Breast epithelium (tissue), 4 donors: ENCODE measurements at regions not wholly inside any gene's neighbourhood (a gene's known extent, or its start where the extent isn't known, plus 50 kb on each side); places are given as distances from the start of the nearest gene placed in this dataset.
A peak's percentile ranks its signal among the peaks of the same experiment; 100 is the strongest.
"Not testable (repeated sequence)": the region's sequence is repeated elsewhere in the genome, so short reads cannot be mapped to it uniquely, and the experiment has no call there.

ENCODE experiments used
- DNase-seq, 2 donors: peaks; one replicate each; pipeline ENCODE4 v3.0.0-alpha.2; 2019; ENCODE audit warnings: low spot score in 2 of 2
- H3K27ac ChIP-seq, 2 donors: fragments of 200-600 bp; sonication (generic) in 1 of 2; one replicate each; pipeline ENCODE4 v1.5.1; 2016 to 2019; ENCODE audit warnings: mild to moderate bottlenecking in 1 of 2
- H3K27me3 ChIP-seq, 2 donors: fragments of 200-600 bp; sonication (generic) in 1 of 2; one replicate each; pipeline versions ENCODE4 v1.5.1 to v1.6.0; 2017 to 2019; ENCODE audit warnings: control low read depth in 1 of 2, mild to moderate bottlenecking in 1 of 2
- H3K36me3 ChIP-seq: fragments of 200-600 bp; one replicate; pipeline ENCODE4 v1.5.1; 2019
- H3K4me1 ChIP-seq, 2 donors: fragments of 200-600 bp; sonication (generic); one replicate each; pipeline ENCODE4 v1.5.1; 2016 to 2019; ENCODE audit warnings: control low read depth in 1 of 2
- H3K4me3 ChIP-seq, 3 donors: fragments of 200-600 bp; sonication (generic); 1 replicate in 2 of 3; 2 replicates in 1 of 3; pipeline ENCODE4 v1.5.1; 2016 to 2019; ENCODE audit warnings: mild to moderate bottlenecking in 3 of 3, moderate library complexity in 2 of 3
- H3K9me3 ChIP-seq, 2 donors: fragments of 200-600 bp; sonication (generic) in 1 of 2; one replicate each; pipeline ENCODE4 v1.5.1; 2016 to 2019; ENCODE audit warnings: control low read depth in 1 of 2
- POLR2A ChIP-seq: fragments of 450-650 bp; IDR thresholded peaks from one replicate; pipeline ENCODE4 v1.6.1; 2016; ENCODE audit warnings: antibody characterized with exemption, mild to moderate bottlenecking, moderate library complexity
- POLR2AphosphoS5 ChIP-seq, 3 donors: sonication (generic); formaldehyde crosslinking; IDR thresholded peaks; one replicate each; pipeline ENCODE4 v1.6.1; 2017; ENCODE audit warnings: antibody characterized with exemption in 3 of 3
- intact Hi-C: fragments of 100-400 bp; cut with DNase I; formaldehyde crosslinking; loops from one replicate; pipeline ENCODE4 v1.15.1; 2023; ENCODE audit warnings: low total_unique reads
- TF ChIP-seq, protein P1 (sequence below), 3 donors: fragments of 450-650 bp; IDR thresholded peaks; one replicate each; pipeline ENCODE4 v1.5.1; 2016 to 2017; ENCODE audit warnings: antibody characterized with exemption in 3 of 3, mild to moderate bottlenecking in 3 of 3, moderate library complexity in 3 of 3

DNA sequence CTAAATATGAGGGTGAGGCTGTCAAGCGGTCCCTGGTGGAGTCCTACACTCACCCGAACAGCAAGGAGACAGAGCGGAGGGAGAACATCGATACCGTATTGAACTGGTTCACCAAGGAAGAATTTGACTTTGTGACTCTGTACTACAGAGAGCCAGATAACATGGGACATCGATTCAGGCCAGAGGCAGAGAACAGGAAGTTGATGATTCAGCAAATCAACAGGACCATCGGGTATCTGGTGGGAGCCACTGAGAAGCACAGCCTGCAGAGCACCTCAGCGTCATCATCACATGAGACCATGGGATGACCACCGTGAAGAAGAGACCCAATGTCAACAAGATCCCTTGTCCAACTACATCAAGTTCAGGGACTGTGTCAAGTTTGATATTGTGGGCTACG is 67.5 kb upstream of the ROPN1B start:
- H3K27ac ChIP-seq, H3K27me3 ChIP-seq, H3K4me3 ChIP-seq, DNase-seq, H3K36me3 ChIP-seq, H3K9me3 ChIP-seq, intact Hi-C loops, H3K4me1 ChIP-seq: not testable (repeated sequence)

DNA sequence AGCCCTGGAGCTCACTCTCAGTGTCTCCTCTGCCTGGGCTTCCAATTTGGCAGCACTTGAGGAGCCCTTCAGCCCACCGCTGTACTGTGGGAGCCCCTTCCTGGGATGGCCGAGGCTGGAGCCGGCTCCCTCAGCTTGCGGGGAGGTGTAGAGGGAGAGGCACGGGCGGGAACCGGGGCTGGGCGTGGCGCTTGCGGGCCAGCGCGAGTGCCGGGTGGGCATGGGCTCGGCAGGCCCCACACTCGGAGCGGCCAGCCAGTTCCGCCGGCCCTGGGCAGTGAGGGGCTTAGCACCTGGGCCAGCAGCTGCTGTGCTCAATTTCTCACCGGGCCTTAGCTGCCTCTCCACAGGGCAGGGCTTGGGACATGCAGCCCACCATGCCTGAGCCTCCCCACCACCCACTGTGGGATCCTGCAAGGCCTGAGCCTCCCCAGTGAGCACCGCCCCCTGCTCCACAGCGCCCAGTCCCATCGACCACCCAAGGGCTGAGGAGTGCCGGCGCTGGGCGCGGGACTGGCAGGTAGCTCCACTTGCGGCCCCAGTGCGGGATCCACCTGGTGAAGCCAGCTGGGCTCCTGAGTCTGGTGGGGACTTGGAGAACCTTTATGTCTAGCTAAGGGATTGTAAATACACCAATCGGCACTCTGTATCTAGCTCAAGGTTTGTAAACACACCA is 65.1 kb upstream of the ROPN1B start:
- H3K4me1 ChIP-seq, DNase-seq, H3K27ac ChIP-seq, H3K36me3 ChIP-seq, H3K4me3 ChIP-seq, H3K9me3 ChIP-seq, H3K27me3 ChIP-seq, intact Hi-C loops: not testable (repeated sequence)

DNA sequence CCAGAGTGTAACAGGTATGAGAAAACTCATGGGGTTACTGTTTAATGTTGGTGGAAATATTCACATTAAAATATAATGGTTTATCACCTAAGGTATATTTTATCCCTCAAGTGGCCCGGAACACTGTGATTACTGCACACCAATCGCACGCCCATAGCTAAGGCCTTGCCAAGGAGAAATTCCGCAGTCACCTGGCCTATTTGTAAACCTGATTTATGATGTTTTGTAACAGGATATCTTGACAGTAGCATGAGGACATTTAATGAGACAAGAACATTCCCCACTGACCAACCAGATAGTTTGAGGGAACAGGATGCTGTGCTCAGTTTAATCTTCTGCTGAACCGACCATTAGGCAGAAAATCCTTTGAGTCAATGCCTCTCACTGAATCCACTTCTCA is 61.7 kb upstream of the ROPN1B start:
- intact Hi-C loops, H3K9me3 ChIP-seq, H3K36me3 ChIP-seq, H3K27ac ChIP-seq, H3K27me3 ChIP-seq, H3K4me3 ChIP-seq, H3K4me1 ChIP-seq, DNase-seq: not testable (repeated sequence)

DNA sequence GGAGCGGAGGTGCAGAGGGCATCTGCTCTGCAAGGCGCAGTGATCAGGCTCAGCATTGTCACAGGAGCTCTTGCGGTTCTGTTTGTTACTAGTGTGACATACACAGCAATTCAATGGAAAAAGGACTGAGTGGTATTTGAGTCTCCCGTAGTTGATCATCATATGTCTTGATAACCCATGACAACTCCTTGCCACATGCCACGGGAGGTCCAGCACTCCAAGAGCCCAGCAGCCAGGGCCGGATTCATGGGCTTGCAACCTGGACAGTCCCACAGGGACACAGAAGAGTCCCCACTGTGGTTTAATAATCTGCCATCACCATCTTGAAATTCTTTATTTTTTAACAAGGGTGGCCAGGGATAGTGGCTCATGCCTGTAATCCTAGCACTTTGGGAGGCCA is 58.1 kb upstream of the ROPN1B start:
- H3K36me3 ChIP-seq, H3K4me3 ChIP-seq, intact Hi-C loops, H3K4me1 ChIP-seq, H3K27ac ChIP-seq, H3K9me3 ChIP-seq, H3K27me3 ChIP-seq, DNase-seq: not testable (repeated sequence)

DNA sequence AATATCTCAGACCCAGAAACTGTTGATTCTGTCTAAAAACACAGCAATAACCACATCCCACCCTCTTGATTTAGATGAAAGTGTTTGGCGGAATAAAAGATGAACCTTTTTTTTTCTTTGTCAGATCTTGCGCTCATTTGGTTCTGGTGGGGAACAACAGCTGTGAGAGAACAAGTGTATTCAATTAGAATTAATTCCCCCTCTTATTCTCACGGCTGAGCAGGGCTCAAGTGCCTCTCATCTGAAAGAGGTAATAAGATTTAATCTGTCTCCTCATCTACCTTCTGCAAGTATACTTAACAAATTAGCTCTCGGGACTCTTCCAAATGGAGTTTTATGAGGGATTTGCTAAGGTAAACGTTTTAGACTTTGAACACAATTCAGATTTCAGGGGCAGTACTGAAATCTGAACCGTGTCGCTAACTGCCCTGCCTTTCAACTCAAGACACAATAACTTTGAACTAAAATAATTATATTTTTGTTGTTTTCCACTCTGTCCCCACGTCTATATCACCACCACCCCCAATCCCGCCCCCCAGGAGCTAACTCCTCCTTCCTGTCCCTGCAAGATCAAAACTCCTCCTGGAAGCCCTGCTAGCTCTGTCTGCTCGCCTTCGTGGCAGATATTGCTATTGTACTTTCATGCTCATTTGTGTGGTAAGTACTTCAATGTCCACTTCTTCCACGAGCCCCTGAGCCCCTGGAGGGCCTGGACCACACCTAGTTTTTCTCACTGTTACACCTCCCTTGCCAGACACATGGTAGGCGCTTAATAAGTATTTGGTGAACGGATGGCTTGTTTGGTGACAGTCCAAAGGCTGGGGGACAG is 54.2 kb upstream of the ROPN1B start:
- peak overlapping the region; percentile 52 to 75 (median 75) for H3K4me3 ChIP-seq
- DNase-seq, intact Hi-C loops, H3K9me3 ChIP-seq, H3K36me3 ChIP-seq, H3K4me1 ChIP-seq, H3K27me3 ChIP-seq: not testable (repeated sequence)
- peak overlapping the region; percentile 92 to 93 for H3K27ac ChIP-seq

DNA sequence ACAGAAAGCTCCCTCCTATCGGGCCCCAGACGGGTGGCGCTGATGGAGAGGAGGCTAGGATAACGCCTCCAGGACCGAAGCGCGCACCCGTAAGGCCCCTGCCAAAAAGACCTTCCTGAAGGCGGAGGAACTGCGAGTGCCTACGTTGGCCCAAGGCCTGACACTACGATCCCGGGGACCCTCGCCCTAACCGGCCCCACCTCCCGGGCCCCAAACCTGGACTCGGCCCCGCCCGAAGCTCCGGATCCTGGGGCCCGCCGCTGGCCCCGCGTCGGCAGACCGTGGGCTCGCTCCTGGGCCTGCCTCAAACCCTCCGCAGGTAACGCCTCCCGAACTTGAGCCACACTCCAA is 53.6 kb upstream of the ROPN1B start:
- peak overlapping the region; percentile 92 to 93 for H3K27ac ChIP-seq
- H3K9me3 ChIP-seq, H3K36me3 ChIP-seq, H3K27me3 ChIP-seq, DNase-seq, H3K4me1 ChIP-seq, intact Hi-C loops: not testable (repeated sequence)
- TF ChIP-seq POLR2AphosphoS5 (IDR thresholded peaks at IDR 0.05) = peak in 1 of 3 donors; percentile 14
- peak overlapping the region; percentile 52 to 75 (median 75) for H3K4me3 ChIP-seq

DNA sequence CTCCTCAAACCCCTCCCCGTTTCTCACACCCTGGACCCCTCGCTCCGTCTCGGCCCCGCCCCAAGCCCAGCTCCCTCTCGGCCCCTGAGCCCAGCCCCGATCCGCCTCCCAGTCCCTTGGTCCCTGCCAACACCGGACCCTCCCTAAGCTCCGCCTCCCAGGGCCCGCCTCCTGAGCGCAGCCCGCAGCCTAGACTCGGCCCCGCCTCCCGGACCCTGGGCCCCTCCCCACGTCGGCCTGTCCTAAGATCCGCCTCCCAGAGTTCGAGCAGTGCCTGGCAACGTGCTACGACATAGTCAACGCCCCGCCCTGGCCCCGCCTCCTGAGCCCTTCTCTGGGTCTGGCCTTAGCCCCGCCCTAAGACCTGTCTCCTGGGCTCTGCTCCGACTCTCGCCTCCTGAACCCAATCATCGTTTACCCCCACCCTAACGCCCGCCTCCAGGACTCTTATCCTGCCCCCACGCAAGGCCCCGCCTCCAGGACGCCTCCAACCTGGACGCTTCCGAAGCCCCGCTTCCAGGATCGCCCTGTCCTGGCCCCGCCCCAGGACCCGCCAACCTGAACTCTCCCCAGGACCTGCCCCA is 53.1 kb upstream of the ROPN1B start:
- H3K27me3 ChIP-seq, intact Hi-C loops, H3K36me3 ChIP-seq, H3K4me1 ChIP-seq, H3K9me3 ChIP-seq: not testable (repeated sequence)
- Histone ChIP-seq H3K4me3 (peak overlapping the region; percentile 52 to 75 (median 75)), H3K27ac (peak overlapping the region; percentile 92 to 93)
- DNase-seq = peak; percentile 99 to 100

DNA sequence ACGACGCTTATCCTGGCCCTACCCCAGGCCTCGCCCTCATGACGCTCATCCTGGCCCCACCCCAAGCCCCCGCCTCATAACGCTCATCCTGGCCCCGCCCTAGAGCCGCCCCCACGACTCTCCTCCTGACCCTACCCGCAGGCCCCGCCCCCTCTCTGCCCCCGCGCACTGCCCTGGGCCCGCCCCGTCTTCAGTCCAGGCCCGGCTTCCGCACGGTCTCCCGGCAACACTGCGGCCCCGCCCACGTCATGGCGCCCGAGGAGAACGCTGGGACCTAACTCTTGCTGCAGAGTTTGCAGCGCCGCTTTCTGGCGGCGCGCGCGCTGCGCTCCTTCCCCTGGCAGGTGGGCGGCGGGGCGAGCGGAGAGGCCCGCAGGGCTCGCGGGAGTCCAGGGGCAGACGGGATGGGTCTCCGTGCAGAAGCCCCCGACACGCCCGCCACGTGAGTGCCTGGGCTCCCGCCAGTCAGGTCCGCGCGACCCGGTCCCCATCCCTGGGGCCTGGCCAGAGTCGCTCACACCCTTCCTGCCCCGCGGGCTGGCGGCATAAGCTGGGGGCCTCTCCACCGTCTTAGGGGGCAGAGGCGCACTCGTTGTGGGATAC is 52.5 kb upstream of the ROPN1B start:
- no peaks in the 10 kb centered on the region for H3K27me3 ChIP-seq
- H3K4me1 ChIP-seq = no peaks in the 10 kb centered on the region
- DNase-seq = peak in 1 of 2 donors; percentile 100
- no peak for TF ChIP-seq POLR2AphosphoS5 (IDR thresholded peaks at IDR 0.05)
- TF ChIP-seq, protein P1, sequence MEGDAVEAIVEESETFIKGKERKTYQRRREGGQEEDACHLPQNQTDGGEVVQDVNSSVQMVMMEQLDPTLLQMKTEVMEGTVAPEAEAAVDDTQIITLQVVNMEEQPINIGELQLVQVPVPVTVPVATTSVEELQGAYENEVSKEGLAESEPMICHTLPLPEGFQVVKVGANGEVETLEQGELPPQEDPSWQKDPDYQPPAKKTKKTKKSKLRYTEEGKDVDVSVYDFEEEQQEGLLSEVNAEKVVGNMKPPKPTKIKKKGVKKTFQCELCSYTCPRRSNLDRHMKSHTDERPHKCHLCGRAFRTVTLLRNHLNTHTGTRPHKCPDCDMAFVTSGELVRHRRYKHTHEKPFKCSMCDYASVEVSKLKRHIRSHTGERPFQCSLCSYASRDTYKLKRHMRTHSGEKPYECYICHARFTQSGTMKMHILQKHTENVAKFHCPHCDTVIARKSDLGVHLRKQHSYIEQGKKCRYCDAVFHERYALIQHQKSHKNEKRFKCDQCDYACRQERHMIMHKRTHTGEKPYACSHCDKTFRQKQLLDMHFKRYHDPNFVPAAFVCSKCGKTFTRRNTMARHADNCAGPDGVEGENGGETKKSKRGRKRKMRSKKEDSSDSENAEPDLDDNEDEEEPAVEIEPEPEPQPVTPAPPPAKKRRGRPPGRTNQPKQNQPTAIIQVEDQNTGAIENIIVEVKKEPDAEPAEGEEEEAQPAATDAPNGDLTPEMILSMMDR (IDR thresholded peaks at IDR 0.05) = no peak
- TF ChIP-seq POLR2A = no peak
- no peaks in the 10 kb centered on the region for H3K9me3 ChIP-seq
- peak overlapping the region; percentile 92 to 93 for H3K27ac ChIP-seq
- H3K4me3 ChIP-seq = peak overlapping the region; percentile 52 to 75 (median 75)
- H3K36me3 ChIP-seq = no peaks in the 10 kb centered on the region
- intact Hi-C loops = no loop called here

DNA sequence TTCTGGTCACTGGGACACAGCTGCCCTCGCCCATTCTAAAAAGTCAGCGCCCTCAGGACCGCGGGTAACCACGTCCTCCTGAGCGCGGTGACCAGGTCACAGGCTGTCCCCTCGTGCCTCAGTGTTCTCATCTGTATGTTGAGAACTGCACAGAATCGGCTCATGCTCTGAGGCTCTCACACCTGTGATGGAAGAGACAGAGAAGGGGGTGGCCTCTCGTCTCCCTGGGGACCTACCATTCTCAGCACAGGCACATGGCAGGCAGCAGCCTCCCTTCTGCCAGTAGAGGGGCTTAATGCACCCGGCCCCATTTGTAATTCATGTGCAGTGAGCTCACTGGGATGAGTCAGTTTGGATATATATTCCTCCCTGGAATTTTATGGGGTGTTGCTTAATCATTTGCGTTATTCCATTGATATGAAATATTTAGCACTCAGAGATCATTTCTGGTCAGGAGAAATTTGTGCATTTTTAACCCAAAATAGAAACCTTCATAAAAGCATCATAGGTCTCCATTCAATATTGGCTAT is 51.9 kb upstream of the ROPN1B start:
- H3K36me3 ChIP-seq, H3K9me3 ChIP-seq, H3K4me1 ChIP-seq, intact Hi-C loops, H3K27me3 ChIP-seq: not testable (repeated sequence)
- Histone ChIP-seq H3K27ac (peak overlapping the region; percentile 79 to 92), H3K4me3 (peak overlapping the region; percentile 52 to 75 (median 75))
- peak in 1 of 2 donors; percentile 22 for DNase-seq

DNA sequence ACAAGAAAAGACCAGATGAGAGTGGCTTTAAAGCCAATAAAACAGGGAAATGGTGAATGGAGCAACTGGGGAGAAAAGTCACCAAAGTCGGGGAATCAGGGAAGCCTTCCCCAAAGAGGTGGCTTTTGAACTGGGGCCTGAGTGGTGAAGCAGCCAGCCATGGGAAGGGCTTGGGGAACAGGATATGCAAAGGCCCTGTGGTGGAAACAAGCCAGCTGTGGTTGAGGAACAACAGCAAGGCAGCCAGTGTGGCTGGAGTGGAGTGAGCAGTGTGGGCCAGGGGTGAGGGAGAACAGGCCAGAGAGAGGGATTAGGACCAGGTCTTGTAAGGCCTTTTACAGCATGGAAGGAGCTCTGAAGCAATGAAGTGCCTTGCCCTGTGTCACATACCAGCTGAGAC is 51.0 kb upstream of the ROPN1B start:
- H3K27me3 ChIP-seq, H3K27ac ChIP-seq, H3K4me3 ChIP-seq, intact Hi-C loops, H3K4me1 ChIP-seq, DNase-seq, H3K36me3 ChIP-seq, H3K9me3 ChIP-seq: not testable (repeated sequence)

DNA sequence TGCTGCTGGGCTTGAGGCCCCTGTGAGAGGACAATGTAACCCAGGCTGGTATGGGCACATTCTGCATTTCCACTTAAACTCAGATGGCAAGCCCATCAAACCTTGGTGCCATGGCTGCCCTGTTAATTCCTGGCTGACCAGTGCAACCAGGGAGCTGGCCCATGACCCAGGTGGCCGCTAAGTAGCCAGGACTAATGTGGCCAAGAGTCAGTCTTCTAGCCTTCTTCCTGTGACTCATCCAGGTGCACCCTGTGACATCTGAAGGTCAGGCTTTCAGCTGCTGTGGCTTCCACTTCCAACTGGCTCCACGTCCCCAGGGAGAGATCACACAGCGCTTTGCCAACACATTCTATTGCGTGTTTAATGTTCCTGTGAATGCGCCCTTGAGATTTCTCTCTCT is 50.5 kb upstream of the ROPN1B start:
- H3K9me3 ChIP-seq, H3K36me3 ChIP-seq, H3K27me3 ChIP-seq, H3K4me3 ChIP-seq, intact Hi-C loops, H3K27ac ChIP-seq, H3K4me1 ChIP-seq, DNase-seq: not testable (repeated sequence)
